ENCODE measurements at regions not wholly inside any gene's neighbourhood (a gene's known extent, or its start where the extent isn't known, plus 50 kb on each side); places are given as distances from the start of the nearest gene placed in this dataset.

GRCh38 chr6:47360388-47360787 is 50.7 kb upstream of the TNFRSF21 start:
- DNase-seq: no peak

- DNase-seq: no peak
Measured at GRCh38 chr6:47362857-47363461, 53.3 kb upstream of the TNFRSF21 start.

- DNase-seq: no peak
Measured at GRCh38 chr6:47363736-47364135, 54.0 kb upstream of the TNFRSF21 start.

GRCh38 chr6:47366335-47366890 is 56.7 kb upstream of the TNFRSF21 start:
- no peak for DNase-seq

GRCh38 chr6:47371139-47371869 is 61.6 kb upstream of the TNFRSF21 start:
- no peak for DNase-seq

GRCh38 chr6:47371870-47372255 is 62.2 kb upstream of the TNFRSF21 start:
- DNase-seq: no peak

GRCh38 chr6:47372318-47372717 is 62.6 kb upstream of the TNFRSF21 start:
- no peak for DNase-seq

- DNase-seq: no peak
Measured at GRCh38 chr6:47375426-47375825, 65.7 kb upstream of the TNFRSF21 start.

- DNase-seq: peak; percentile 11
Measured at GRCh38 chr6:47376930-47377329, 67.2 kb upstream of the TNFRSF21 start.

- DNase-seq: no peak
Measured at GRCh38 chr6:47377971-47378370, 68.3 kb upstream of the TNFRSF21 start.

GRCh38 chr6:47379328-47379727 is 69.6 kb upstream of the TNFRSF21 start:
- DNase-seq: no peak

GRCh38 chr6:47380251-47380650 is 70.5 kb upstream of the TNFRSF21 start:
- DNase-seq: no peak

GRCh38 chr6:47381036-47381435 is 71.3 kb upstream of the TNFRSF21 start:
- DNase-seq: no peak

- no peak for DNase-seq
Measured at GRCh38 chr6:47383360-47383759, 73.7 kb upstream of the TNFRSF21 start.

GRCh38 chr6:47391675-47392074 is 82.0 kb upstream of the TNFRSF21 start:
- no peak for DNase-seq

GRCh38 chr6:47392251-47392650 is 82.5 kb upstream of the TNFRSF21 start:
- DNase-seq: no peak

- no peak for DNase-seq
Measured at GRCh38 chr6:47396401-47397069, 81.1 kb upstream of the CD2AP start.

GRCh38 chr6:47400581-47400980 is 77.0 kb upstream of the CD2AP start:
- DNase-seq: no peak

- peak; percentile 76 for DNase-seq
Measured at GRCh38 chr6:47402081-47402480, 75.5 kb upstream of the CD2AP start.

- no peak for DNase-seq
Measured at GRCh38 chr6:47403056-47403455, 74.5 kb upstream of the CD2AP start.

- no peak for DNase-seq
Measured at GRCh38 chr6:47403801-47404200, 73.8 kb upstream of the CD2AP start.

- DNase-seq: no peak
Measured at GRCh38 chr6:47404435-47404834, 73.2 kb upstream of the CD2AP start.

- DNase-seq: no peak
Measured at GRCh38 chr6:47405273-47405672, 72.3 kb upstream of the CD2AP start.
